T-helper 2 cell (primary cell): ENCODE measurements at regions not wholly inside any gene's neighbourhood (a gene's known extent, or its start where the extent isn't known, plus 50 kb on each side); places are given as distances from the start of the nearest gene placed in this dataset.
A peak's percentile ranks its signal among the peaks of the same experiment; 100 is the strongest.
"Not testable (repeated sequence)": the region's sequence is repeated elsewhere in the genome, so short reads cannot be mapped to it uniquely, and the experiment has no call there.

Experiments used
- DNase-seq, 5 experiments: peaks; one replicate each; pipeline versions ENCODE4 v3.0.0 to v3.0.0-alpha.2; 2012 to 2022

- DNase-seq, result peak in 1 of 5 experiments; percentile 63
Measured at GRCh38 chr19:14283813-14284520, 78.0 kb upstream of the ADGRL1 start.

GRCh38 chr19:14279270-14279669 lies 73.3 kb upstream of the ADGRL1 start:
- not testable (repeated sequence) for DNase-seq

- no peak for DNase-seq
Measured at GRCh38 chr19:14277608-14278007, 71.6 kb upstream of the ADGRL1 start.

DNA sequence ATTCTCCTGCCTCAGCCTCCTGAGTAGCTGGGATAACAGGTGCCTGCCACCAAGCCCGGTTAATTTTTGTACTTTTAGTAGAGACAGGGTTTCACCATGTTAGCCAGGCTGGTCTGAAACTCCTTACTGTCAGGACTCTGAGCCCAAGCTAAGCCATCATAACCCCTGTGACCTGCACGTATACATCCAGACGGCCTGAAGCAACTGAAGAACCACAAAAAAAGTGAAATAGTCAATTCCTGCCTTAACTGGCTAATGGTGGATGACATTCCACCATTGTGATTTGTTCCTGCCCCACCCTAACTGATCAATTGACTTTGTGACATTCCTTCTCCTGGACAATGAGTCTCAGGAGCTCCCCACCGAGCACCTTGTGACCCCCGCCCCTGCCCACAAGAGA lies 69.9 kb upstream of the ADGRL1 start:
- DNase-seq, result not testable (repeated sequence)

GRCh38 chr19:14272623-14273022 lies 66.7 kb upstream of the ADGRL1 start:
- DNase-seq, result no peak

GRCh38 chr19:14271840-14272239 lies 65.9 kb upstream of the ADGRL1 start:
- no peak for DNase-seq

DNA sequence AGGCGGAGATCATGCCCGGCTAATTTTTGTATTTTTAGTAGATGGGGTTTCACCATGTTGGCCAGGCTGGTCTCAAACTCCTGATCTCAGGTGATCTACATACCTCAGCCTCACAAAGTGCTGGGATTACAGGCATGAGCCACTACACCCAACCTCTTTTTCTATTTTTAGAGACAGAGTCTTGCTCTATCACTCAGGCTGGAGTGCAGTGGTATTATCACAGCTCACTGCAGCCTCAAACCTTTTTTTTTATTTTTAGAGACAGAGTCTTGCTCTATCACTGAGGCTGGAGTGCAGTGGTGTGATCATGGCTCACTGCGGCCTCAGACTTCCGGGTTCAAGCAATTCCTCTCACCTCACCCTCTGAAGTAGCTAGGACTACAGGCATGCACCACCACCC lies 64.6 kb upstream of the ADGRL1 start:
- not testable (repeated sequence) for DNase-seq

- no peak for DNase-seq
Measured at GRCh38 chr19:14267224-14267741, 61.3 kb upstream of the ADGRL1 start.

DNA sequence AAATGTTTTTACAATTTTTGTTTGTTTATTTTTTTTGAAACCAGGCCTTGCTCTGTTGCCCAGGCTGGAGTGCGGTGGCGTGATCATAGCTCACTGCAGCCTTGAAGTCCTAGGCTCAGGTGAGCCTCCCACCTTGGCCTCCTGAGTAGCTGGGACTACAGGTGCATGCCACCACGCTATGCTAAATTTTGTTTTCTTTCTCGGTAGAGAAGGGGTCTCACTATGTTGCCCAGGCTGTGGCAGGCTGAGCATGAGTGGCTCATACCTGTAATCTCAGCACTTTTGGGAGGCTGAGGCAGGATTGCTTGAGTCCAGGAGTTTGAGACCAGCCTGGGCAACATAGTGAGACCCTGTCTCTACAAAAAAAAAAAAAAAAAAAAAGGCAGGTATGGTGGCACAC lies 60.2 kb upstream of the ADGRL1 start:
- DNase-seq, result not testable (repeated sequence)

DNA sequence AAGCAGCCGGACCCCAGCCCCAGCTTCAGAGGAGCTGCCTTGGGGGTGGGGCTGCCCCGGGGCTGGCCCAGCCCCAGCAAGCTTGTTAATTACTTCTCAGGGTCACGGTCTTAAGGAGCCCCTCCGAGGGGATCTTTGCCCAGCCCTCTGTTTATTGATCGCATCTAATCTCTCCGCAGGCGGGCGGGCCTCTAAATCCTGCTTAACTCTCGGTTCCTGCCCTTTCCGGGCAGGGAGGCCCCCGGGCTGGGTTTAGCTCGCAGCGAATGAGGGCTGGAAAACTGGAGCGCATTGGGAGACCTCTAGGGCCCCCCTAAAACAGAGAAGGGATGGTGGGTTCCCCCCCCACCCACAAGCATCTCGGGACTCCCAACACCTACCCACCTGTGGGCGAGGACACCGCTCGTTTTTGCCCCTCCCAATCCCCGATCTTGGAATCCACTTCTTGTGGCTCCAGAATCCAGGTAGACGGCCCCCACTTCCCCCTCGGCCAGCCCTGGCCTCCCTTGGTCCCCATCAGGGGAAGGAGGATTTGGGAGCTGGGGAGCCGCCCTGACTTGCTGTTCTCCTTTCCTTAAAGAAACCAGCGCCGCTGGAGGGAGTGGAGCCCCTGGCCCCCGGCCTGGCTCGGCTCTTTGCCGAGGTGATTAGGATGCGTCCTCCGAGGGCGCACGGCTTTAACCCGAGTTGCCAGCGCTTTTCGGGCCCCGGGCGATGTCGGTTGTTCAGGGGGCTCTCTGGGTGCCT lies 59.5 kb upstream of the ADGRL1 start:
- DNase-seq, result no peak

- not testable (repeated sequence) for DNase-seq
Measured at GRCh38 chr19:14255902-14256649, 50.1 kb upstream of the ADGRL1 start.
